NCI-H446 treated with DMSO at 0.1 percent for 48 hours (cell line): ENCODE measurements at regions not wholly inside any gene's neighbourhood (a gene's known extent, or its start where the extent isn't known, plus 50 kb on each side); places are given as distances from the start of the nearest gene placed in this dataset.
"Not testable (repeated sequence)": the region's sequence is repeated elsewhere in the genome, so short reads cannot be mapped to it uniquely, and the experiment has no call there.

Experiments used
- DNase-seq: peaks from one replicate; lab custom pipeline; 2025; lab: John Stamatoyannopoulos, UW

DNA sequence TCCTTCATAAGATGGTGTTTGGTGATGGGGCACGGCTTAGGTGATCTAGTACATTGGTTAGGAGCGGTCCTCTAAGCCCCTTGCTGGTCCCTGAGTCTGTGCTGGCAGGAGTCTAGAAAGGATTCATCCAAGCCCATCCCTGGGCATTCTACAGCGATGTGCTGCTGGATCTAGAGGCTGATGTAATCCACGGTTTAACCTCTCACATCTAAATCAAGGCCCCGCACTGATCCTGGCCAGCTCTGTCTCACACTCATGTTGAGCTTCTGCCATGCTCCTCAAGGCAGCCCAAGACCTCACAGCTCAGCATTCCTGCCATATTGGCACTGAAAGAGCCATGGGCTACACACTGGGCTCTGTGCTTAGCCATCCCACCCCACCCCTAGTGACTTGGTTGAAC, 664.8 kb downstream of the STK39 start:
- DNase-seq: no peak

DNA sequence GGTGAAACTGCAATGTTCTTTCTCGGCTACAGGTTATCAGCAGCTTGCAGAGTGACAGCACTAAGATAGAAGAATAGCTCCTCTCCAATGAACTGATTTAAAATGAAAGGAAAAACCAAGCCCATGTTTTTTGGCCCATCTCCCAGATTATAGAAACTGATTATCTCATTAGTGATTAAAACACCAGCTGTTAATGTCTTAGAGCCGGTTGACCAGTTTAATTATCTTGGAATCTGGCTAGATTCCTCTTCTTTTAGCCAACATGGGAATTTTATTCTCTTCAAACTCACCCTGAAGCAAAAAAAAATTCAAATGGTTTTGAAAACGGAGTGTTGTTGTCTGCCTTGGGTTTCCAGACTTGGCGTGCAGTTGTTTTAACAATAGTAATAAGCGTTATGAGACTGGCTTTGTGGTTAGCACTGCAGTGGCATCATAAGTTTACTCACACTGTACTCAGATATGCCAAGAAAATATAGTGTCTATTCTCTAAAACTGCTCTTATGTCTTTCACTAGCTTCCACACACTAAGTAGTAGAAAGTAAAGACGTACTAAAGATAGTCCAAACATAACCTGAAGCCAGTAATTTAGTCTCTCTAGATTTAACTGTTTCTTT, 665.3 kb downstream of the STK39 start:
- no peak for DNase-seq

DNA sequence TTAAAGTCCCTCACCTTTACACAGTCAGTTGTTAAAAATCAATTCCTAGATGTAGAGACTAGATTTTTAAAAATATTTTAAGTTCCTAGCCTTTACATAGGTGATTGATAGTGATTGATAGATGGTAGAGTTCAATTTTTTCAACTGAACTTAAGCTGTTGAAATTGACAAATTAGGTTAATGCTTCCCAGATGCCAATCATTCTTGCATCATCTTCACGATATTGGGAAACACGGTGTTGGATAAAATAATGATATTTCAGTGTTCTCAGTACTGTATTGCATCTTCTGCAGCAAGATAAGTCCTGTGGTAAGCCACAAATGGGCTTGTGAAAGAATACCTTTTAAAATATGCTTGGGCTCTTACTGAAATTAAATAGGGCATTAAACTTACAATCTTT, 667.6 kb downstream of the STK39 start:
- DNase-seq: no peak

DNA sequence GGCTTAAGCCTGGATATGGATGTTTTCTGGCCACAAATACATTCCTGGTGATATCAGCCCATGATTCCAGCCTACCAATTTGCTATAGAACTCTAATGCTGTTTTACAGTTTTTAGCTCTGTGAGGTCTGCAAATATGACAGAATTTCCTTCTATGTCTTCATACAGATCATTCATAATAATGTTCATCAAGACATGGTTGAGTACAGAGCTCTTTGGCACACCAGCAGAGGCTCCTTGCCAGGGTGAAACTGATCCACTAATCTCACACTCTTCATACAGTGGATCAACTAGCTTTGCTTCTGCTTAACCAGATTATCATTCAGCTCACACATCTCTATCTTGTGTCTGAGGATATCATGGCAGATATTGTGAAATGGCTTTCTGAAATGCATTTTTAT, 672.1 kb downstream of the STK39 start:
- no peak for DNase-seq

DNA sequence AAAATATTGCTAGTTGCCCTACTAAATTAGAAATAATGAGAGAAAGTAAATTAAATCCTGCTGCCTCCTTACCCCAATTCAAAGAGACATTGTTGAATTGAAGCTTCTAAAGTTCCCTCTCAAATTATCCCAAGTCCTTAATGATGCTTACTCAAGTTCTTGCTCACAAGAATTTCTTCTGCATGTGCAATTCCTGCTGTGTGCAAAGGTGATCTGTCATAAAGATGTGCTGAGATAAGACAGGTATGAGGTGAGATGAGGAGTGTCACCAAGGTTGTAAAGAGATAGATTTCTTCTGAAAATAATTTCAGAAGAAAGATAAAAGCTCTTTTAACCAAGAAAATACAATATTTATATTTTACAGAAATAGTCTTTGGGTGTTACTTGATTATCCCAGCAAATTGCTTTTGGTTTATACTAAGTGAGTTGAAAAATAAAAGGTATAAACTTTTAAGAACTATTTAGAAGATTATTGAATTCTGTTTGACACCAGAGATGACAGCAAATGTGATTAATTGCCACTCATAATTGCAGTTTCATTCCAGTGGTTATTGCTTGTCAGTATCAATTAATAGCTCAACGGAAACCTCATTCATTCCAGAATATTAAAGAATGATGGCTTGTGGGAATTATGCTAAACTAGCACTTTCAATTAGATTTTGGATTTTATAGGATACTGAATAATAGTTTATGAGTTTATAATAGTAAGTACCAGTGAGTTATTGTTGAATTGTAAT, 674.3 kb downstream of the STK39 start:
- DNase-seq: no peak

DNA sequence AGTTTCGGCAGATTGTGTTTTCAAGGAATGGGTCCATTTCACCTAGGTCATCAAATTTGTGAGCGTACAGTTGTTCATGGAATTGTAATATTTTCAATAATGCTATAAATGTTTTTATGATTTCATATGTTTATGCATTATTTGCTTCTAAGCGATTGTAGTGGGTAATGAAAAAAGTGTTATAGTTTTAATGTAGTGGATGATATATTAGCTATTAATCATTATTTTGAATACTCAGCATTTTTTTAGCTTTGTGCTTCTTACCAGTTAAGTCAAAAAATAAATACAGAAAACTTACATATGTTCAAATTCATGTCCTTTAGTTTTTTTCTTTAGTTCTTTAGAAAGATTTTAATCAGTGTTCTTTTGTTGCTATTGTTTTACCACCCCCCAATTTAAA, 677.0 kb downstream of the STK39 start:
- no peak for DNase-seq

DNA sequence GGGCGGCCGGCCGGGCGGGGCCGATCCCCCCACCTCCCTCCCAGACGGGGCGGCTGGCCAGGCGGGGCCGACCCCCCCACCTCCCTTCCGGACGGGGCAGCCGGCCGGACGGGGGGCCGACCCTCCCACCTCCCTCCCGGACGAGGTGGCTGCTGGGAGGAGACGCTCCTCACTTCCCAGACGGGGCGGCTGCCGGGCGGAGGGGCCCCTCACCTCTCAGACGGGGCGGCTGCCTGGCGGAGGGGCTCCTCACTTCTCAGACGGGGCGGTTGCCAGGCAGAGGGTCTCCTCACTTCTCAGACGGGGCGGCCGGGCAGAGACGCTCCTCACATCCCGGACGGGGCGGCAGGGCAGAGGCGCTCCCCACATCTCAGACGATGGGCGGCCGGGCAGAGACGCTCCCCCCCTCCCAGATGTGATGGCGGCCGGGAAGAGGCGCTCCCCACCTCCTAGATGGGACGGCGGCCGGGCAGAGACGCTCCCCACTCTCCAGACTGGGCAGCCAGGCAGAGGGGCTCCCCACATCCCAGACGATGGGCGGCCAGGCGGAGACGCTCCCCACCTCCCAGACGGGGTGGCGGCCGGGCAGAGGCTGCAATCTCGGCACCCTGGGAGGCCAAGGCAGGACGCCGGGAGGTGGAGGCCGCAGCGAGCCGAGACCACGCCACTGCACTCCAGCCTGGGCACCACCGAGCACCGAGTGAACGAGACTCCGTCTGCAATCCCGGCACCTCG, 675.8 kb downstream of the XIRP2 start:
- DNase-seq: not testable (repeated sequence)

DNA sequence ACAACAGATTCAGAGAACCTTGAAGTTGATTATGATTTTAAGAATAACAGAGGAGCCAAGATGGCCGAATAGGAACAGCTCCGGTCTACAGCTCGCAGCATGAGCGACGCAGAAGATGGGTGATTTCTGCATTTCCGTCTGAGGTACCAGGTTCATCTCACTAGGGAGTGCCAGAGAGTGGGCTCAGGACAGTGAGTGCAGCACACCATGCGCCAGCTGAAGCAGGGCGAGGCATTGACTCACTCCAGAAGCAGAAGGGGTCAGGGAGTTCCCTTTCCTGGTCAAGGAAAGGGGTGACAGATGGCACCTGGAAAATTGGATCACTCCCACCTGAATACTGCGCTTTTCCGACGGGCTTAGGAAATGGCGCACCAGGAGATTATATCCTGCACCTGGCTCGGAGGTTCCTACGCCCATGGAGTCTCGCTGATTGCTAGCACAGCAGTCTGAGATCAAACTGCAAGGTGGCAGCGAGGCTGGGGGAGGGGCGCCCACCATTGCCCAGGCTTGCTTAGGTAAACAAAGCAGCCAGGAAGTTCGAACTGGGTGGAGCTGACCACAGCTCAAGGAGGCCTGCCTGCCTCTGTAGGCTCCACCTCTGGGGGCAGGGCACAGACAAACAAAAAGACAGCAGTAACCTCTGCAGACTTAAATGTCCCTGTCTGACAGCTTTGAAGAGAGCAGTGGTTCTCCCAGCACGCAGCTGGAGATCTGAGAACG, 670.2 kb downstream of the XIRP2 start:
- not testable (repeated sequence) for DNase-seq

DNA sequence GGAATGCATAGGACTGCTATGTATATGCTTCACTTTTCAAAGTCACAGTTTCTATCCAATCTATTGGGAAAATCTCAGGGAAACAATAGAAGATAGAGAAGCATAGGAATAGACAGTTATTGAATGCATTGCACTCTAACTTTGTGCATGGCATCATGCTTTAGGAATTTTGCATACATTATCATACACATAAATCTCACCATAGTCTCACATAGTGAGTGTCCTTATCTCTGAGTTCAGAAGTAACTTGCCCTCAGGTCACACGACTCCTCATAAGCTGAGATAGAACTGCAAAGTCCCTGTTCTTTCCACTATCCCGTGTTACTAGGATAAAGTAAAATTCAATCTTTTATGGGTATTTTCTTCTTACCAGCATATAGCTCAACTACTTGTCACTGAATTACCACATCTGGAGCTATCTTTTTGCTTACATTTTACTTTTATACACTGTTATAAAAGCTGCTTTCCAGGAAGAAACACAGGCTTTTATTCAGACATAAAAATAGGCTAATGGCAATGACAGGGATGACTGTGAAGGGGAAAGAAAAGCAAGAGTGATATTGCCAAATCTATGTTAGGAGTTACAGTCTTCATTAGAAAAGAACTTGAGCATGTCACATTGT, 666.9 kb downstream of the XIRP2 start:
- DNase-seq: no peak

DNA sequence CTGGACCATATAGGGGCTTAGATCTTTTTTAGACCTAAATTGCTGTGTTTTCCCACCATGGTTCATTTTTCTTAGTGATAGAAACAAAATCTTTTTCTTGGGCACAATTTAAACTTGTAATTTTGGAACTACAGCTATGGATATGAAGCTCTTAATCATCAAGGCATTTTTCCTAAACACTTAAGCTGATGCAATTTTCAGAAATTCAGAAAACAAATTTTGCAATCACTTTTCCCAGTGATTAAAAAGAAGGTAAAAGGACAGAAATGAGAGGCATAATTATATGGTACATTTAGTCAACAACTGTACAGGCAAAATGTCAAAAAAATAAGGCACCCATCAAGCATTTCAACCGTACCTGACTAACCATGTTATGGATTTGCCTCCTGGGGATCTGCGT, 665.4 kb downstream of the XIRP2 start:
- DNase-seq: no peak

DNA sequence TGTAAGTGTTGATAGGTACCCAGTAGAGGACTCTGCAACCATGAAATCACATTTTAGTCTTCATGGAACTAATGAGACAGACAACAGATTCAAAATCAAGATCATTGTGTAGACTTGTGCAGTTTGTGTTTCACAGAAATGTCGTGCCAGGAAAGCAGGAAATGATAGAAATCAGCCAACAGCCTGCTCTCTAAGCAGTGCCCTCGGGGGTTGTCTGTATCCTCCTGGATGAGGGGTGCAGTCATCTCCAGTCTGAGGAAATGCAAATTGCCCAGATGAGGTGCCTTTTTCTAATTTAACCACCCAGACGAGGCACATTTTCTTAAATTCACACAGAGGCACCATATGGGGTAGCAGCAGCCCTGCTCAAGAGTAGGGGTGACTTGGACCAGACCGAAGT, 663.1 kb downstream of the XIRP2 start:
- no peak for DNase-seq

DNA sequence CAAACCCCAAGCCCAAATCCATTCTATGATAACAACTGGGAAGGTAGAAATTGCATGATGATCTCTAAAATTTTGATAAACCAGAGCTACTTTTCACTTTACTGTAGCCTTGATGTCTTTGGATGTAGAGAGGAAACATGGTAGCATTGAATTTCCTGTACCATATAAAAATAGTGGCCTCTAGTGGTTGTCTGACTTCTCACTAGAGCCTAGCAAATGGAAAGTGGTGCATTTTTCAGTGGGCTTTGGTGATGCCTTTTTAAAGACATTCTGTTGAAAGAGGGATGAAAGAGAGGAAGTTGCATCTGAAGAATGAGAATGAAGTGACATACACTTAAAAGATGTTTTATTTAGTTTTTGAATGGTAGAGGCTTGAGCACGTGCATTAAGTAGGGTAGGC, 662.2 kb downstream of the XIRP2 start:
- DNase-seq: no peak

DNA sequence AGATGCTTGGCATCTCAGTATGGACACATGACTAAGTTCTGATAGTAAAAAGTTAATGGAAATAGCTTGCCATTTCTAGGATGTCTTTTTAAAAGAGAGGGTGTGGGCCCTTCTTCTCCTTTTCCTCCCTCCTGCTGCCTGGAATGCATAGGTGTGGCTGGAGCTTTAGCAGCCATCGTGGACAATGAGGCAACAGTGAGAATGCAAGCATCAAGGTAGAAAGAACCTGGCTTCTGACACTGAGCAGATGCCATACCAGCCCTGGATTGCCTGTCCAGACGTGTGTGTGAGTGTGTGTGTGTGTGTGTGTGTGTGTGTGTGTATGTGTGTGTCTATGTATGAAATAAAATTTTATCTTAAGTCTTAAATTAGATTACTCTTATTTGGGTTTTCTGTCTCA, 660.1 kb downstream of the XIRP2 start:
- DNase-seq: no peak

DNA sequence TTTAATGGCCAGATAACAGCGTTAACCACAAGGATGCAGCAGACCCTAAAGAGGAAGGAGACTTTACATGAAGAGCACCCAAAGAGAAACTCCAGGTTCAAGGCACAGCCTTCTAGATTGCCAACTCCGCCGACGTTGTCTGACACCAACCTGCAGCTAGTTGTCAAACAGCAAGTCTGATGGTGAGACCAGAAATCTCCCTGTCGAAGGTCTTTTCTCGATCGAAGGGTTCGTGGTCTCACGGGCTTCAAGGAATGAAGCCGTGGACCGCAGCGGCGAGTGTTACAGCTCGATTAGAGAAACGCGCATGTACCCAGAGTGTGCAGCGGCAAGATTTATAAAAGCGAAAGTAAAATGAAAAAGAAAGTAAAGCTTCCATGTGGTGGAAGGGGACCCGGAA, 656.3 kb downstream of the XIRP2 start:
- DNase-seq: no peak

DNA sequence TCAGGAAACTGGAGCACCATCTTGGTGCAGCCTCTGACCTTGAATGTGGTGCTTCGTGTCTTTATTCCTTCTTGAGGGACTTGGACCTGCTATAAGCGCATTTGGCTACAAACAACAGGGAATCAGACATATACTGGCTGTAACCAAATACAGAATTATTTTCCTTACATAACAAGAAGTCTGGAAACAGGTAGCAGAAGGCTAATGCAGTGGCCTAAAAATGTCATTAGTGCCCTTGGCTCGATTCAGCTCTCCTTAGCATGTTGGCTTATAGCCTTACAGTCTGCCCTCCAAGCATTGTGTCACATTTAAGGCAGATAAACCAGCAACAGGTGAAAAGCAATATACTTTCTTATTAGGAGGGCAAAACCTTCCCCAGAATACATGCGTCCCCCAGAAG, 655.4 kb downstream of the XIRP2 start:
- no peak for DNase-seq

DNA sequence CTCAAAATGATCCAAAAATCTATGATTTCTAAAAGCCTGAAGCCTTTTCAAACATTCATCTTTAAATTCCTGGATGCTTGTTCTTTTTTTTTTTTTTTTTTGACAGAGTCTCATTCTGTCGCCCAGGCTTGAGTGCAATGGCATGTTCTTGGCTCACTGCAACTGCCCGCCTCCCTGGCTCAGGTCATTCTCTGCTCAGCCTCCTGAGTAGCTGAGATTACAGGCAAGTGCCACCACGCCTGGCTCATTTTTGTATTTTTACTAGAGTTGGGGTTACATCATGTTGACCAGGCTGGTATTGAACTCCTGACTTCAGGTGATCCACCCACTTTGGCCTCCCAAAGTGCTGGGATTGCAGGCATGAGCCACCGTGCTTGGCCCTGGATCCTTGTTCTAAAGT, 649.5 kb downstream of the XIRP2 start:
- no peak for DNase-seq

DNA sequence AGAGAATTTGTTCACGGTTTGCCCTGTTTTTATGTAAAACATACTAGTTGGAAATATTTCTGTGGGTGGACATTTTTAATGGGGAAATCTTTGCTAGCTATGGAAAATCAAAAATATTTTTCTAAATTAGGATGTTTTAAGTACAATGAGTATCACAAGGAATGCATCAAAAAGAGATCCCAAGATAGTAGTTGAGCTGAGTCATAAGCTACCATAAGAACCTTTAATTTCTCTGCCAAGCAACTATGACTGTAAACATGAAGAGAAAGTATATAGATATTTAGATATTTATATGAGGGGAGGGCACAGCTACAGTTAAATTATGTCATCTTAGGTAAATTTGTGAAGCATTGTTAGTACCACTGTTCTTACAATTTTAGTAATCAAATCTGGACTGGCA, 646.2 kb downstream of the XIRP2 start:
- no peak for DNase-seq

DNA sequence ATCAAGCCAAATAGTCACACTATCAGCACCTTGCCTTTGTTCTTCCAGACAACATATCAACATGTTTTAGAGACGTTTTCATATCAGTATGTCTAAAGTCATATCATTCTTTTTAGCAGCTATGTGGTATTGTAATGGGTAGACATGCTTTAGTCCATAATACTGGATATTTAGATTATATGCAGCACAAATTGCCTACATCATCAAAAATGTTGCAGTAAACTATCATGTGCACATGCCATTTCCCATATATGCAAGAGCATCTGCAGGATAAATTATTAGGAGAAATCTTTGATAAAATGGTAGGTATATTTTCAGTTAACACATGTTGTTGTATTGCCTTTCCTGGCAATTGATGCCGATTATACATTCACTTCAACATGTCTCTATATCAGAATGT, 636.5 kb downstream of the XIRP2 start:
- no peak for DNase-seq

DNA sequence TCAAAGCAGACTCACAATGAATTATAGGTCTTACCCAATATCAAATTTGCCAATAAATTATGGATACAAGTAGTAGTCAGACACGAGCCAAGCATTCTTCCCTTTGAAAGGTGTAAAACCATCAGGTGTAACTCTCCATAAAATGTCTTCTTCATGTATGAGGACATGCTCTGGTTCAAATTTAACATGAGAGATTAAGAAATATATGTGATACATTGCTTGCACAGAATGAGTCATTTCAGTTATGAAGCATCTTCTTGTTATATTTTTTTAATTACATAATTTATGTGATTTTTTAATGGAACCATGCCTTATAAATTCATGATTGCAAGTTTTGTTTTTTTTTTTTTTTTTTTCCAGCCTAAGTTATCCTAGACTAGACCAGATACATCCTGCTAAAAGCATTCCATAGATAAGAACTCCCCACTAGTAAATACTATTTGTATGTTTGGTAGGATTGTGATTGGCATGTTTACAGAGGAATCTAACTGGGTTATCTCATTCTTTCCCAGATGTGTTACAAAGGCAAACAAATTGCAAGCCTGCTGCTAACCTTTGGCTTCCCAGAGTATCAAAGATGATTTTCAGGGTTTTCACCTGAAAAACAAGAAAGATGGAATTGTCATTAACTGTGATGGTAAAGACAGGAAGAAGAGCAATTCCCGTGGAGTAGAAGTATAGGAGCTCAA, 621.9 kb downstream of the XIRP2 start:
- DNase-seq: no peak

DNA sequence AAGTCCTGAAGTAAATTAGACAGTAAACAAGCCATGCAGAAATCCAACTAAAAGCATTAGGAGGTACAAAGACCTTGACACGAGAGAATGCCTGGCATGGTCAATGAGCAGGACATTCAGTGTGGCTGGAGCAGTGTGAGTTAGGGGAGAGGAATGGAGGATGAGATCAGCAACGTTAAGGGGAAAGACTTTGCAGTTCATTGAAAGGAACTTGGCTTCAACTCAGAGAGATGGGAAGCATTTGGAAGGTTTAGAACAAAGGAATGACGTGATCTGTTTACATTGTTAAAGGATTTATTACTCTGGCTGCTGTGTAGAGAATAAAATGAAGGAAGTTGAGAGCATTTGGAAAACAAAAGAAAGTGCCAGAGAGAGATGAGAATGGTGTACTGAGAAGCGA, 621.3 kb downstream of the XIRP2 start:
- no peak for DNase-seq

DNA sequence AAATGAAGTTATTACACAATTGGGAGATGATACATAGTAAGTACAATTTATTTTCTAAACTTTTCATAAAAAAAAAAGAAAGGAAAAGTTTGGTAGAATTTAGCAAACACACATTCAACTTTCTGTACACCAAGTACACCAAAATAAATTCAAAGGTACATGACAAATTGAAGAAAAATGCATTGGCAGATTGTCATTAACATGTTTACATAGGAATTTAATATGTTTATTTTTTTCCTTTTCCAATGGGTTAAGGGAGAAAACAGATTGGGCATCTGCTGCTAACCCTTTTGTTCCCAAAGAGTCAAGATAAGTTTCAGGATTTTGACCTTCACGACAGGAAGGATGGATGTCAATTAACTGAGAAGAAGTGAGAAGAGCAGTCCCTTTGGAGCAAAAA, 620.4 kb downstream of the XIRP2 start:
- no peak for DNase-seq

DNA sequence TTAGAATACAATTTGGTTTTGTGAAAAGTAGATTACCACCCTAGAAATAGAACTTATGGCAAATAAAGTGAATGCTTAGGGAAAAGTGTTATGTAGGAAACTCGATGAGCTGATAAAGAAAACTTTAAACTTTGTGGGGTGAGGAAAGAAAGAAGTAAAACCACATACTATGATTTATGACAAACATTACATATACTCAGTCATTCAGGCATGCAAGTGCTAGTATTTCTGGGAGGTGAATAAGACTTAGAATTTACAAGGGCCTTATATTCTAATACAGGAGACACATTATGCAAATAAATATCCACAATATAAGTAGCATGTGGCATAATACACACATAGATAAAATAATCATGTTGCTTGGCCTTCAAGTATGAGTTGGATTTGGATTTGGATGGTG, 618.1 kb downstream of the XIRP2 start:
- no peak for DNase-seq
